ENCODE measurements at regions not wholly inside any gene's neighbourhood (a gene's known extent, or its start where the extent isn't known, plus 50 kb on each side); places are given as distances from the start of the nearest gene placed in this dataset.

- no peaks in the 10 kb centered on the region for H3K9me3 ChIP-seq (ENCODE audit: control insufficient read depth, insufficient read depth, low read length)
- TF ChIP-seq EZH2phosphoT487 (IDR thresholded peaks at IDR 0.05; ENCODE audit: borderline replicate concordance, low read length) (no peak), CTCF (IDR thresholded peaks at IDR 0.05; ENCODE audit: low read depth, low read length, poor library complexity, severe bottlenecking) (no peak)
- H3K36me3 ChIP-seq (ENCODE audit: control insufficient read depth, low read length): no peaks in the 10 kb centered on the region
- H3K4me1 ChIP-seq (ENCODE audit: control insufficient read depth, low read length): peaks cover 7% of the 10 kb centered on the region; the same call in 1 of the 2 replicates
- no peak overlapping the region for H3K4me3 ChIP-seq (ENCODE audit: low read length)
- H3K27ac ChIP-seq (ENCODE audit: low read depth, low read length): no peak overlapping the region
- H3K9me2 ChIP-seq (replicated peaks; ENCODE audit: control insufficient read depth, low read length): no peaks in the 10 kb centered on the region
- H3K4me2 ChIP-seq (ENCODE audit: low read length): no peak overlapping the region
- no peaks in the 10 kb centered on the region for H3K79me2 ChIP-seq (ENCODE audit: control insufficient read depth, low read length)
- H3F3A ChIP-seq (ENCODE audit: control insufficient read depth, insufficient read depth): no peaks in the 10 kb centered on the region
- no peaks in the 10 kb centered on the region for H3K27me3 ChIP-seq (ENCODE audit: control insufficient read depth, low read length)
- no peaks in the 10 kb centered on the region for H4K20me1 ChIP-seq (ENCODE audit: control insufficient read depth, insufficient read depth, low read depth, low read length)
These were observed 173.0 kb downstream of the MACROH2A1 start for GRCh38 chr5:135225856-135226560.

- no peaks in the 10 kb centered on the region for H3K27me3 ChIP-seq (ENCODE audit: control insufficient read depth, low read length)
- peaks cover 7% of the 10 kb centered on the region; the same call in 1 of the 2 replicates for H3K4me1 ChIP-seq (ENCODE audit: control insufficient read depth, low read length)
- H3K9me3 ChIP-seq (ENCODE audit: control insufficient read depth, insufficient read depth, low read length): no peaks in the 10 kb centered on the region
- no peak overlapping the region for H3K4me2 ChIP-seq (ENCODE audit: low read length)
- no peak overlapping the region for H3K27ac ChIP-seq (ENCODE audit: low read depth, low read length)
- H3K9me2 ChIP-seq (replicated peaks; ENCODE audit: control insufficient read depth, low read length): no peaks in the 10 kb centered on the region
- H3F3A ChIP-seq (ENCODE audit: control insufficient read depth, insufficient read depth): no peaks in the 10 kb centered on the region
- no peaks in the 10 kb centered on the region for H3K79me2 ChIP-seq (ENCODE audit: control insufficient read depth, low read length)
- no peaks in the 10 kb centered on the region for H3K36me3 ChIP-seq (ENCODE audit: control insufficient read depth, low read length)
- TF ChIP-seq CTCF (IDR thresholded peaks at IDR 0.05; ENCODE audit: low read depth, low read length, poor library complexity, severe bottlenecking) (no peak), EZH2phosphoT487 (IDR thresholded peaks at IDR 0.05; ENCODE audit: borderline replicate concordance, low read length) (no peak)
- H4K20me1 ChIP-seq (ENCODE audit: control insufficient read depth, insufficient read depth, low read depth, low read length): no peaks in the 10 kb centered on the region
- H3K4me3 ChIP-seq (ENCODE audit: low read length): no peak overlapping the region
These were observed 175.0 kb downstream of the MACROH2A1 start for GRCh38 chr5:135223891-135224625.

DNA sequence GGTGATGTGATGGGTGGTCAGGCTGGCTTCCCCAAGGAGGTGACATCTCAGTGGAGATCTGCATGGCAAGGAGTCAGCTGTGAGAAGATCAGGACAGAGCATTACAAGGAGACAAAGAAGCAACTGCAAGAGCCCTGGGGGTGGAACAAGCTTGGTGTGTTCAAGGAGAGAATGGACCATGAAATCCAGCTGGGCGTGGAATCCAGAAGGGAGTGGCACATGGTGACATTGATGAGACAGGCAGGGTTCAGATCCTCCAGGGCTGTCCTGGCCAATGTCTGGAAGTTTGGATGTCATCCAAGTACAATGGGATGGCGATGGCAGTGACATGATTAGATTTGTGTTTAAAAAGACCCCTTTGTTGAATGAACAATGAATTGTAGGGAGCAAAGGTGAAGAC, 175.6 kb downstream of the MACROH2A1 start:
- no peaks in the 10 kb centered on the region for H3K9me3 ChIP-seq (ENCODE audit: control insufficient read depth, insufficient read depth, low read length)
- H3K4me3 ChIP-seq (ENCODE audit: low read length): no peak overlapping the region
- no peak overlapping the region for H3K27ac ChIP-seq (ENCODE audit: low read depth, low read length)
- H3F3A ChIP-seq (ENCODE audit: control insufficient read depth, insufficient read depth): no peaks in the 10 kb centered on the region
- no peaks in the 10 kb centered on the region for H3K9me2 ChIP-seq (replicated peaks; ENCODE audit: control insufficient read depth, low read length)
- no peaks in the 10 kb centered on the region for H3K36me3 ChIP-seq (ENCODE audit: control insufficient read depth, low read length)
- TF ChIP-seq EZH2phosphoT487 (IDR thresholded peaks at IDR 0.05; ENCODE audit: borderline replicate concordance, low read length) (no peak), CTCF (IDR thresholded peaks at IDR 0.05; ENCODE audit: low read depth, low read length, poor library complexity, severe bottlenecking) (no peak)
- no peaks in the 10 kb centered on the region for H3K79me2 ChIP-seq (ENCODE audit: control insufficient read depth, low read length)
- H4K20me1 ChIP-seq (ENCODE audit: control insufficient read depth, insufficient read depth, low read depth, low read length): no peaks in the 10 kb centered on the region
- no peak overlapping the region for H3K4me2 ChIP-seq (ENCODE audit: low read length)
- H3K27me3 ChIP-seq (ENCODE audit: control insufficient read depth, low read length): no peaks in the 10 kb centered on the region
- peaks cover 7% of the 10 kb centered on the region; the same call in 1 of the 2 replicates for H3K4me1 ChIP-seq (ENCODE audit: control insufficient read depth, low read length)
